OCI-LY7 (cell line): ENCODE measurements at regions not wholly inside any gene's neighbourhood (a gene's known extent, or its start where the extent isn't known, plus 50 kb on each side); places are given as distances from the start of the nearest gene placed in this dataset.
A peak's percentile ranks its signal among the peaks of the same experiment; 100 is the strongest.

Experiments
- BruUV-seq: library from RNA; stranded (reverse); fragments of 400-500 nt; replicated peaks from 2 replicates; lab custom pipeline; 2021; lab: Mats Ljungman, UMichigan
- CTCF ChIA-PET: fragments of 300-600 bp; sonication (Branson Sonifier 250); formaldehyde crosslinking; loops from one replicate; lab custom pipeline; 2022; ENCODE audit warnings: antibody characterized with exemption; ENCODE audit not compliant: unreplicated experiment; lab: Charles Lee
- POLR2A ChIA-PET: fragments of 300-600 bp; sonication (Branson Sonifier 250); formaldehyde crosslinking; loops from one replicate; lab custom pipeline; 2022; ENCODE audit warnings: antibody characterized with exemption; lab: Charles Lee
- DNase-seq: peaks from one replicate; pipeline ENCODE4 v3.0.0-alpha.2; 2015; ENCODE audit warnings: low spot score
- H2AFZ ChIP-seq: fragments of 200-600 bp; sonication (generic), shearing (Covaris generic); 2 replicates; pipeline ENCODE4 v1.6.1; 2014; ENCODE audit warnings: mild to moderate bottlenecking, antibody characterized with exemption, low read length, moderate library complexity
- H3K27ac ChIP-seq: fragments of 200-600 bp; sonication (generic); 2 replicates; pipeline ENCODE4 v1.5.1; 2014; ENCODE audit warnings: mixed run types, low read depth, mild to moderate bottlenecking, moderate library complexity, low read length, inconsistent platforms; ENCODE audit not compliant: poor library complexity, severe bottlenecking
- H3K36me3 ChIP-seq: fragments of 200-600 bp; sonication (generic); 2 replicates; pipeline ENCODE4 v1.6.1; 2014; ENCODE audit warnings: mild to moderate bottlenecking, antibody characterized with exemption, low read length, moderate library complexity, mixed read lengths; ENCODE audit not compliant: insufficient read depth
- H3K4me1 ChIP-seq: fragments of 200-600 bp; sonication (generic); 2 replicates; pipeline ENCODE4 v1.5.1; 2014; ENCODE audit warnings: mild to moderate bottlenecking, low read length; ENCODE audit not compliant: insufficient read depth, poor library complexity, severe bottlenecking
- H3K4me2 ChIP-seq: fragments of 200-600 bp; sonication (generic); 2 replicates; pipeline ENCODE4 v1.6.1; 2014; ENCODE audit warnings: mild to moderate bottlenecking, low read length
- H3K4me3 ChIP-seq: fragments of 200-600 bp; sonication (generic); 2 replicates; pipeline ENCODE4 v1.5.1; 2014; ENCODE audit warnings: mild to moderate bottlenecking, low read depth, low read length; ENCODE audit not compliant: poor library complexity, severe bottlenecking
- H3K79me2 ChIP-seq: fragments of 200-600 bp; sonication (generic); 2 replicates; pipeline ENCODE4 v1.6.1; 2016; ENCODE audit warnings: low read depth, mild to moderate bottlenecking, low read length, moderate library complexity, mixed read lengths; ENCODE audit not compliant: insufficient read depth
- H3K9me2 ChIP-seq: fragments of 200-600 bp; sonication (generic); 2 replicates; pipeline ENCODE4 v1.6.1; 2016; ENCODE audit warnings: mild to moderate bottlenecking, low read length, mixed read lengths; ENCODE audit not compliant: insufficient read depth
- H3K9me3 ChIP-seq: fragments of 200-600 bp; sonication (generic); 2 replicates; pipeline ENCODE4 v1.6.1; 2014; ENCODE audit warnings: mild to moderate bottlenecking, mixed run types, low read length, mixed read lengths
- H4K20me1 ChIP-seq: fragments of 200-600 bp; sonication (generic); 2 replicates; pipeline ENCODE4 v1.6.1; 2014; ENCODE audit warnings: mild to moderate bottlenecking, antibody characterized with exemption, low read length, moderate library complexity, mixed read lengths; ENCODE audit not compliant: insufficient read depth
- CTCF ChIP-seq: fragments of 200-600 bp; sonication (generic); conservative IDR thresholded peaks from 2 replicates; pipeline ENCODE4 v1.5.1; 2014; ENCODE audit warnings: mild to moderate bottlenecking, antibody characterized with exemption, low read length, moderate library complexity, mixed read lengths
- EZH2phosphoT487 ChIP-seq: fragments of 200-600 bp; sonication (generic); IDR thresholded peaks from 2 replicates; pipeline ENCODE4 v1.6.1; 2018; ENCODE audit warnings: low read depth, borderline replicate concordance, mild to moderate bottlenecking, mixed run types, antibody characterized with exemption, low read length, moderate library complexity, mixed read lengths
- intact Hi-C: fragments of 100-400 bp; cut with micrococcal nuclease; formaldehyde crosslinking; loops from one replicate; pipeline ENCODE4 v1.10.0; 2022; ENCODE audit not compliant: unreplicated experiment

DNA sequence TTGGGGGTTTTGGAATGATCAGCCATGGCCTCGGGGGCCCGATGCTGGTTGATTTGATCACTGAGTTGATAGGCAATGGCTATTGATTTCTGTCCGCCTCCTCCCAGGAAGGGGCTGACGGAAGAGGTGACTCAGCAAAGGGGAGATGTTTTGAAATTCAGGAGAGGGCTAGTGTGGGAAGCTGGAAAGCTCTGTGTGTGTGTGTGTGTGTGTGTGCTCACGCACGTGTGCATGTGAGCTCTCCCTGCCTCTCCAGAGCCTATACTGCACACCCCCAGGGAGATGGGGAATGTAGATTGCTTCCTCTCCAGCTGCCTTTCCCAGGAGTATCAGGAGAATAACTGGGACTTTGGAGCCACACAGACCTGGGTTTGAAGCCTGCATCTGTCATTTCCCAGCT, 184.9 kb upstream of the MYL2 start:
- Histone ChIP-seq H3K79me2 (peaks cover 14% of the 10 kb centered on the region; the same call in 1 of the 2 replicates), H4K20me1 (no peaks in the 10 kb centered on the region), H3K4me1 (peaks cover 24% of the 10 kb centered on the region), H2AFZ (no peak overlapping the region), H3K36me3 (peaks cover 3% of the 10 kb centered on the region; the same call in 1 of the 2 replicates), H3K4me2 (no peak overlapping the region), H3K9me2 (no peaks in the 10 kb centered on the region), H3K4me3 (no peak overlapping the region), H3K9me3 (no peaks in the 10 kb centered on the region), H3K27ac (no peak overlapping the region)
- DNase-seq = no peak
- intact Hi-C loops = no loop called here
- TF ChIP-seq EZH2phosphoT487 = no peak
- no peak for TF ChIP-seq CTCF
- ChIA-PET CTCF (no interaction called here), POLR2A (interaction anchor here (0.5 to 1.2 kb wide), 3 partner anchors 12 to 457 kb away, joined by 3 to 4 read pairs (median 3); no protein-coding TSS in a partner anchor)
- no TSS peak for BruUV-seq

DNA sequence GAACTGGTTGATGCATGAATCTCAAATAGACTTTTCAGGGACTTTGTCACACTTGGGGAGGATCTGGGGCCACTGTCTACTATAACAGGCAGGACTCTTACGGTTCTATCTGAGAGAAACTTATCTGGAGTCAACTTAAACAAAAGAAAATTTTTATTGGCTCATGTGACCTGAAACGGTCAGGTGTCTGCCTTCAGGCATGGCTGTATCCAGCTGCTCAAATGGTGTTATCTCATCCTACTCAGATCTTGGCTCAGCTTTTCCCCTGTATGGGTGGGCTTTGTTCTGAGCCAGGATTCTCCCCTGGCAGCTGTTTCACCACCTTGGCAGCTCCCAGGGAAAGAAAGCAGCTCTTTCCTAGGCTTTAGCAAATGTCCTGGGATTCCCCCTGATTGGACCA, 183.2 kb upstream of the MYL2 start:
- BruUV-seq = no TSS peak
- H4K20me1 ChIP-seq = no peaks in the 10 kb centered on the region
- no peak overlapping the region for H3K4me3 ChIP-seq
- no peaks in the 10 kb centered on the region for H3K9me2 ChIP-seq
- intact Hi-C loops = loop anchor here (5.0 kb wide), 1 partner anchor 66 kb away; no protein-coding TSS in a partner anchor
- no peaks in the 10 kb centered on the region; the same call in 1 of the 2 replicates for H3K36me3 ChIP-seq
- POLR2A ChIA-PET = interaction anchor here (0.6 to 1.6 kb wide), 3 partner anchors 12 to 111 kb away, joined by 3 to 4 read pairs (median 3); no protein-coding TSS in a partner anchor
- no peaks in the 10 kb centered on the region for H3K9me3 ChIP-seq
- H3K4me2 ChIP-seq = no peak overlapping the region
- TF ChIP-seq CTCF (no peak), EZH2phosphoT487 (no peak)
- peaks cover 24% of the 10 kb centered on the region; the same call in 1 of the 2 replicates for H3K79me2 ChIP-seq
- peaks cover 36% of the 10 kb centered on the region for H3K4me1 ChIP-seq
- no peak for DNase-seq
- H2AFZ ChIP-seq = no peak overlapping the region
- H3K27ac ChIP-seq = no peak overlapping the region
- CTCF ChIA-PET = interaction anchor here (1.1 kb wide), 1 partner anchor 46 kb away, joined by 4 read pairs; no protein-coding TSS in a partner anchor

GRCh38 chr12:111102102-111102739, 181.8 kb upstream of the MYL2 start:
- BruUV-seq = no TSS peak
- Histone ChIP-seq H3K9me3 (no peaks in the 10 kb centered on the region), H3K4me3 (peak overlapping the region; percentile 71), H3K9me2 (no peaks in the 10 kb centered on the region), H3K36me3 (no peaks in the 10 kb centered on the region), H2AFZ (no peak overlapping the region; the same call in 1 of the 2 replicates), H3K27ac (peak overlapping the region; percentile 68), H3K4me1 (peaks cover 50% of the 10 kb centered on the region), H4K20me1 (no peaks in the 10 kb centered on the region), H3K4me2 (peak overlapping the region; percentile 78), H3K79me2 (peaks cover 24% of the 10 kb centered on the region; the same call in 1 of the 2 replicates)
- intact Hi-C loops = loop anchor here (5.0 kb wide), 1 partner anchor 65 kb away; no protein-coding TSS in a partner anchor
- CTCF ChIA-PET = interaction anchor here (1.0 to 1.9 kb wide), 3 partner anchors 9 to 12 kb away, joined by 3 to 8 read pairs (median 3); no protein-coding TSS in a partner anchor
- TF ChIP-seq EZH2phosphoT487 (no peak), CTCF (no peak)
- peak; percentile 62 for DNase-seq
- POLR2A ChIA-PET = interaction anchor here (0.5 to 4.5 kb wide), 8 partner anchors 9 to 882 kb away, joined by 3 to 32 read pairs (median 4); no protein-coding TSS in a partner anchor
